HepG2 (cell line): ENCODE measurements at regions not wholly inside any gene's neighbourhood (a gene's known extent, or its start where the extent isn't known, plus 50 kb on each side); places are given as distances from the start of the nearest gene placed in this dataset.

Source experiments
- ARNTL ChIP-seq: sonication (generic); formaldehyde crosslinking; IDR thresholded peaks from 2 replicates; pipeline ENCODE4 v1.4.0; 2020; ENCODE audit warnings: mild to moderate bottlenecking, missing genetic modification reagents
- BCL6 ChIP-seq: IDR thresholded peaks from 2 replicates; pipeline ENCODE4 v1.6.1; 2016; ENCODE audit warnings: missing genetic modification reagents, missing compliant biosample characterization
- GTF2F1 ChIP-seq: fragments of 150-350 bp; IDR thresholded peaks from 2 replicates; pipeline ENCODE4 v1.6.1; 2014; ENCODE audit warnings: low read length
- GZF1 ChIP-seq: sonication (generic); formaldehyde crosslinking; IDR thresholded peaks from 2 replicates; pipeline ENCODE4 v1.5.1; 2020; ENCODE audit warnings: mild to moderate bottlenecking, missing genetic modification reagents
- JUN ChIP-seq: sonication (generic); formaldehyde crosslinking; IDR thresholded peaks from 2 replicates; pipeline ENCODE4 v1.4.0; 2020; ENCODE audit warnings: mild to moderate bottlenecking, missing genetic modification reagents
- KAT2B ChIP-seq: fragments of 150-350 bp; IDR thresholded peaks from 2 replicates; pipeline ENCODE4 v1.6.1; 2014; ENCODE audit warnings: low read depth, low read length, borderline replicate concordance
- MTA3 ChIP-seq: sonication (generic); formaldehyde crosslinking; IDR thresholded peaks from 2 replicates; pipeline ENCODE4 v1.4.0; 2020; ENCODE audit warnings: missing genetic modification reagents
- MXI1 ChIP-seq: IDR thresholded peaks from 3 replicates; pipeline ENCODE4 v1.6.1; 2012; ENCODE audit warnings: low read depth, low read length, inconsistent platforms, borderline replicate concordance
- PAF1 ChIP-seq: IDR thresholded peaks from 2 replicates; pipeline ENCODE4 v1.6.1; 2016; ENCODE audit warnings: missing genetic modification reagents, missing compliant biosample characterization
- RBM22 ChIP-seq: fragments of 200-400 bp; formaldehyde crosslinking; optimal IDR thresholded peaks from 2 replicates; pipeline ENCODE3; 2017; ENCODE audit warnings: mild to moderate bottlenecking, low read length, moderate library complexity
- RBM39 ChIP-seq: fragments of 200-400 bp; formaldehyde crosslinking; IDR thresholded peaks from one replicate; pipeline ENCODE4 v1.6.1; 2018; ENCODE audit warnings: antibody characterized with exemption, mild to moderate bottlenecking, low read depth, low read length; ENCODE audit not compliant: poor library complexity, severe bottlenecking
- RFX3 ChIP-seq: IDR thresholded peaks from 2 replicates; pipeline ENCODE4 v1.6.1; 2016; ENCODE audit warnings: missing biosample characterization, missing genetic modification reagents
- SAP130 ChIP-seq: IDR thresholded peaks from 2 replicates; pipeline ENCODE4 v1.6.1; 2016; ENCODE audit warnings: low read depth
- SMC3 ChIP-seq: IDR thresholded peaks from 2 replicates; pipeline ENCODE4 v1.6.1; 2011; ENCODE audit warnings: low read length, improper control_type of control experiment
- TARDBP ChIP-seq: sonication (generic); formaldehyde crosslinking; IDR thresholded peaks from 2 replicates; pipeline ENCODE4 v1.8.0; 2022; ENCODE audit warnings: mild to moderate bottlenecking, missing genetic modification reagents
- TCF7 ChIP-seq: sonication (generic); IDR thresholded peaks from 2 replicates; pipeline ENCODE4 v1.6.1; 2016; ENCODE audit warnings: antibody characterized with exemption, low read depth
- TP53 ChIP-seq: sonication (generic); formaldehyde crosslinking; conservative IDR thresholded peaks from 2 replicates; pipeline ENCODE4 v1.4.0; 2020; ENCODE audit warnings: missing genetic modification reagents
- XRCC5 ChIP-seq: fragments of 200-400 bp; formaldehyde crosslinking; optimal IDR thresholded peaks from 2 replicates; pipeline ENCODE3; 2017; ENCODE audit warnings: mild to moderate bottlenecking, low read length
- ZNF354B ChIP-seq: sonication (generic); formaldehyde crosslinking; IDR thresholded peaks from 2 replicates; pipeline ENCODE4 v1.8.0; 2022; ENCODE audit warnings: mild to moderate bottlenecking, missing genetic modification reagents
- ZNF383 ChIP-seq: sonication (generic); formaldehyde crosslinking; IDR thresholded peaks from 2 replicates; pipeline ENCODE4 v1.4.0; 2020; ENCODE audit warnings: missing genetic modification reagents, mild to moderate bottlenecking, borderline replicate concordance
- ZNF530 ChIP-seq: sonication (generic); formaldehyde crosslinking; IDR thresholded peaks from 2 replicates; pipeline ENCODE4 v1.5.0; 2020; ENCODE audit warnings: low read depth, mild to moderate bottlenecking, missing genetic modification reagents
- ZNF546 ChIP-seq: sonication (generic); formaldehyde crosslinking; conservative IDR thresholded peaks from 2 replicates; pipeline ENCODE4 v1.8.1; 2023; ENCODE audit warnings: mild to moderate bottlenecking, missing genetic modification reagents
- ZNF850 ChIP-seq: sonication (generic); formaldehyde crosslinking; conservative IDR thresholded peaks from 2 replicates; pipeline ENCODE4 v1.9.0; 2021; ENCODE audit warnings: mild to moderate bottlenecking, missing genetic modification reagents
- TF ChIP-seq, protein P1 (sequence below): conservative IDR thresholded peaks from 2 replicates; pipeline ENCODE4 v1.6.1; 2018; ENCODE audit warnings: missing genetic modification reagents
- TF ChIP-seq, protein P2 (sequence below): sonication (generic); formaldehyde crosslinking; IDR thresholded peaks from 2 replicates; pipeline ENCODE4 v1.4.0; 2020; ENCODE audit warnings: missing genetic modification reagents, borderline replicate concordance
- TF ChIP-seq, protein P3 (sequence below): IDR thresholded peaks from 2 replicates; pipeline ENCODE4 v1.6.1; 2016; ENCODE audit warnings: missing compliant biosample characterization, missing genetic modification reagents, borderline replicate concordance
- TF ChIP-seq, protein P4 (sequence below): sonication (generic); formaldehyde crosslinking; IDR thresholded peaks from 2 replicates; pipeline ENCODE4 v1.4.0; 2020; ENCODE audit warnings: missing genetic modification reagents

DNA sequence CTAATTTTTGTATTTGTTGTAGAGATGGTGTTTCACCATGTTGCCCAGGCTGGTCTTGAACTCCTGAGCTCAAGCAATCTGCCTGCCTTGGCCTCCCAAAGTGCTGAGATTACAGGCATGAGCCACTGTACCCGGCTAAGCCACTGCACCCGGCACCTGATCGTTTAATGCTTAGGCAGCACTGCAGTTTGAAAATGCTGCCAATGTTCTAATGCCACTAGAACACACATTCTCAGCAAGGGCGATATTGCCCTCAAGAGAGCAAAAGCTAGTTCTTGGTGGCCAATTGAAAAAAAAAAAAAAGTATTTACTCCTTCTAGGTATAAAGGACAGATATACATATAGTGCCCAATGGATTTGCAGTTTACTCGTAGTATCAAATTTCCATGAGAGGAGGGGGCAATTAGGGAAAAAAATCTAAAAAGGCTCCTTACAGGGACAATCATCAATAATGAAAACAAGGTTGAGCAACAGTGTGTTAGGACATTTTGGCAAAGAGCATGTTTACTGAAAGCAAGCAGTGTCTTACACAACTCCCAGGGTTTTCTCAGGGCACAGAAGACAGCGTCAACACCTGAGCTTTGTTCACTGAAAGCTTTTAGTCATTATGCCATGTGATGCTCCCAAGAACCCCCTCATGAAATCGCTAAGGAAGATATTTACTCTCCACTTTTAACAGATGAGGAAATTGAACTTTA, 199.9 kb upstream of the PKDCC start (continued):
- TF ChIP-seq JUN (CRISPR knock-in tag) (0 out of 2 replicates have a peak, but pooled peaks have one; percentile 61), SMC3 (peak; percentile 57; the same call in 1 of the 2 replicates), GTF2F1 (no peak), ZNF850 (CRISPR knock-in tag) (no peak), RBM22 (no peak), TARDBP (CRISPR knock-in tag) (peak; percentile 95; the same call in 1 of the 2 replicates), ZNF546 (CRISPR knock-in tag) (no peak), RBM39 (no peak), SAP130 (CRISPR knock-in tag) (peak; percentile 87), ZNF383 (no peak), XRCC5 (no peak), ZNF530 (CRISPR knock-in tag) (no peak), MXI1 (peak; percentile 62; the same call in 1 of the 3 replicates), MTA3 (CRISPR knock-in tag) (no peak), BCL6 (CRISPR knock-in tag) (peak; percentile 97), ZNF354B (CRISPR knock-in tag) (no peak), TP53 (no peak), GZF1 (peak; percentile 63; the same call in 1 of the 2 replicates), RFX3 (CRISPR knock-in tag) (peak; percentile 36; the same call in 1 of the 2 replicates), TCF7 (peak; percentile 79), ARNTL (peak; percentile 82), KAT2B (no peak), PAF1 (no peak)
- TF ChIP-seq, protein P1, sequence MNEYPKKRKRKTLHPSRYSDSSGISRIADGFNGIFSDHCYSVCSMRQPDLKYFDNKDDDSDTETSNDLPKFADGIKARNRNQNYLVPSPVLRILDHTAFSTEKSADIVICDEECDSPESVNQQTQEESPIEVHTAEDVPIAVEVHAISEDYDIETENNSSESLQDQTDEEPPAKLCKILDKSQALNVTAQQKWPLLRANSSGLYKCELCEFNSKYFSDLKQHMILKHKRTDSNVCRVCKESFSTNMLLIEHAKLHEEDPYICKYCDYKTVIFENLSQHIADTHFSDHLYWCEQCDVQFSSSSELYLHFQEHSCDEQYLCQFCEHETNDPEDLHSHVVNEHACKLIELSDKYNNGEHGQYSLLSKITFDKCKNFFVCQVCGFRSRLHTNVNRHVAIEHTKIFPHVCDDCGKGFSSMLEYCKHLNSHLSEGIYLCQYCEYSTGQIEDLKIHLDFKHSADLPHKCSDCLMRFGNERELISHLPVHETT (CRISPR knock-in tag), result 0 out of 2 replicates have a peak, but pooled peaks have one; percentile 50
- TF ChIP-seq, protein P2, sequence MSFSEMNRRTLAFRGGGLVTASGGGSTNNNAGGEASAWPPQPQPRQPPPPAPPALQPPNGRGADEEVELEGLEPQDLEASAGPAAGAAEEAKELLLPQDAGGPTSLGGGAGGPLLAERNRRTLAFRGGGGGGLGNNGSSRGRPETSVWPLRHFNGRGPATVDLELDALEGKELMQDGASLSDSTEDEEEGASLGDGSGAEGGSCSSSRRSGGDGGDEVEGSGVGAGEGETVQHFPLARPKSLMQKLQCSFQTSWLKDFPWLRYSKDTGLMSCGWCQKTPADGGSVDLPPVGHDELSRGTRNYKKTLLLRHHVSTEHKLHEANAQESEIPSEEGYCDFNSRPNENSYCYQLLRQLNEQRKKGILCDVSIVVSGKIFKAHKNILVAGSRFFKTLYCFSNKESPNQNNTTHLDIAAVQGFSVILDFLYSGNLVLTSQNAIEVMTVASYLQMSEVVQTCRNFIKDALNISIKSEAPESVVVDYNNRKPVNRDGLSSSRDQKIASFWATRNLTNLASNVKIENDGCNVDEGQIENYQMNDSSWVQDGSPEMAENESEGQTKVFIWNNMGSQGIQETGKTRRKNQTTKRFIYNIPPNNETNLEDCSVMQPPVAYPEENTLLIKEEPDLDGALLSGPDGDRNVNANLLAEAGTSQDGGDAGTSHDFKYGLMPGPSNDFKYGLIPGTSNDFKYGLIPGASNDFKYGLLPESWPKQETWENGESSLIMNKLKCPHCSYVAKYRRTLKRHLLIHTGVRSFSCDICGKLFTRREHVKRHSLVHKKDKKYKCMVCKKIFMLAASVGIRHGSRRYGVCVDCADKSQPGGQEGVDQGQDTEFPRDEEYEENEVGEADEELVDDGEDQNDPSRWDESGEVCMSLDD, result no peak
- TF ChIP-seq, protein P3, sequence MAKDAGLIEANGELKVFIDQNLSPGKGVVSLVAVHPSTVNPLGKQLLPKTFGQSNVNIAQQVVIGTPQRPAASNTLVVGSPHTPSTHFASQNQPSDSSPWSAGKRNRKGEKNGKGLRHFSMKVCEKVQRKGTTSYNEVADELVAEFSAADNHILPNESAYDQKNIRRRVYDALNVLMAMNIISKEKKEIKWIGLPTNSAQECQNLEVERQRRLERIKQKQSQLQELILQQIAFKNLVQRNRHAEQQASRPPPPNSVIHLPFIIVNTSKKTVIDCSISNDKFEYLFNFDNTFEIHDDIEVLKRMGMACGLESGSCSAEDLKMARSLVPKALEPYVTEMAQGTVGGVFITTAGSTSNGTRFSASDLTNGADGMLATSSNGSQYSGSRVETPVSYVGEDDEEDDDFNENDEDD (CRISPR knock-in tag), result 0 out of 2 replicates have a peak, but pooled peaks have one; percentile 15
- TF ChIP-seq, protein P4, sequence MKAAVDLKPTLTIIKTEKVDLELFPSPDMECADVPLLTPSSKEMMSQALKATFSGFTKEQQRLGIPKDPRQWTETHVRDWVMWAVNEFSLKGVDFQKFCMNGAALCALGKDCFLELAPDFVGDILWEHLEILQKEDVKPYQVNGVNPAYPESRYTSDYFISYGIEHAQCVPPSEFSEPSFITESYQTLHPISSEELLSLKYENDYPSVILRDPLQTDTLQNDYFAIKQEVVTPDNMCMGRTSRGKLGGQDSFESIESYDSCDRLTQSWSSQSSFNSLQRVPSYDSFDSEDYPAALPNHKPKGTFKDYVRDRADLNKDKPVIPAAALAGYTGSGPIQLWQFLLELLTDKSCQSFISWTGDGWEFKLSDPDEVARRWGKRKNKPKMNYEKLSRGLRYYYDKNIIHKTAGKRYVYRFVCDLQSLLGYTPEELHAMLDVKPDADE (CRISPR knock-in tag), result no peak
